ENCODE measurements at regions not wholly inside any gene's neighbourhood (a gene's known extent, or its start where the extent isn't known, plus 50 kb on each side); places are given as distances from the start of the nearest gene placed in this dataset.
"Not testable (repeated sequence)": the region's sequence is repeated elsewhere in the genome, so short reads cannot be mapped to it uniquely, and the experiment has no call there.

DNA sequence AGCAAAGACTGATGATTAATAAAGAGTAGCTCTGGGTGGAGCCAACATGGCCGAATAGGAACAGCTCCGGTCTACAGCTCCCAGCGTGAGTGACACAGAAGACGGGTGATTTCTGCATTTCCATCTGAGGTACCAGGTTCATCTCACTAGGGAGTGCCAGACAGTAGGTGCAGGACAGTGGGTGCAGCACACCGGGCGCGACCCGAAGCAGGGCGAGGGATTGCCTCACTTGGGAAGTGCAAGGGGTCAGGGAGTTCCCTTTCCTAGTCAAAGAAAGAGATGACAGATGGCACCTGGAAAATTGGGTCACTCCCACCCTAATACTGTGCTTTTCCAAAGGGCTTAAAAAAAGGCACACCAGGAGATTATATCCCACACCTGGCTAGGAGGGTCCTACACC, 533.4 kb upstream of the LRATD1 start:
- H3K4me1 Mint-ChIP-seq (ENCODE audit: low read depth); DNase-seq (ENCODE audit: low spot score); H3K27ac Mint-ChIP-seq; H3K36me3 Mint-ChIP-seq (ENCODE audit: low read depth); H3K4me3 Mint-ChIP-seq (ENCODE audit: low read depth); H3K27me3 Mint-ChIP-seq (ENCODE audit: low read depth); intact Hi-C loops (cut with micrococcal nuclease): not testable (repeated sequence)
- peaks cover 15% of the 10 kb centered on the region for H3K9me3 Mint-ChIP-seq

DNA sequence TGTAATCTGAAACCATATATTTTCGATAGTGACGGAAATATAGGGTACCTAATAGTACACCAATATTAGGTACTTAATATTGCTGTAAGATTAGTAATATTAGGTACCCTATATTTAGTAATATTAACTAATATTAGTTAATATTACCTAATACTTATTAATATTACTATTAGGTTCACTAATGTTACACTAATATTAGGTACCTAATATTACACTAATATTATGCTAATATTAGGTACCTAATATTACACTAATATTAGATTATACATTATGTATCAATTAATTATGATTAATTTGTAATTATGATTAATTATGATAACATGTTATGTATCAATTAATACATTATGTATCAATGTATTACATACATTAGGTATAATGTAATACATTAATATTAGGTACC, 518.2 kb upstream of the LRATD1 start:
- Mint-ChIP-seq H3K36me3 (ENCODE audit: low read depth) (no peaks in the 10 kb centered on the region), H3K4me1 (ENCODE audit: low read depth) (no peaks in the 10 kb centered on the region), H3K4me3 (ENCODE audit: low read depth) (no peak overlapping the region), H3K27ac (no peak overlapping the region), H3K27me3 (ENCODE audit: low read depth) (no peaks in the 10 kb centered on the region), H3K9me3 (peaks cover 4% of the 10 kb centered on the region)
- DNase-seq (ENCODE audit: low spot score), result no peak
- intact Hi-C loops (cut with micrococcal nuclease), result no loop called here

DNA sequence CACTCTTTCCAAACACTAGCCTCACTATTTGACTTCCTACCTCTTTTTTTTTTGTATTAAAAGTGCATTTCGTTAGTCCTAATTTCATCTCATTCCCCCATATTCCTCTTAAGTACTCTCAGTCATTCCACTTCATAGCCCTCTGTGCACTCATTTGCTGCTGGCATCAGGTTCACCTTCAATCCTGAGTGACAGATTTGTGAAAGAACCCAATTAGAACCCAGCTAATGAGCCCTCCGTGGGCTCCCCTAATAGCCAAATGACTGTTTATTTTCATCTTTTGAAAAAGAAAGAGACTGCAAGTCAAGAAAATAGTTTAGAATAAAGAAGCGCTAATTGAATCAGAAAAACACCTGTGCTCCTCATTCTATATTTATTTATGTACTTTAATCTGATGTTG, 512.1 kb upstream of the LRATD1 start:
- Mint-ChIP-seq H3K27ac (no peak overlapping the region), H3K27me3 (ENCODE audit: low read depth) (no peaks in the 10 kb centered on the region), H3K9me3 (peaks cover 19% of the 10 kb centered on the region), H3K4me1 (ENCODE audit: low read depth) (no peaks in the 10 kb centered on the region), H3K4me3 (ENCODE audit: low read depth) (no peak overlapping the region), H3K36me3 (ENCODE audit: low read depth) (no peaks in the 10 kb centered on the region)
- DNase-seq (ENCODE audit: low spot score), result no peak
- intact Hi-C loops (cut with micrococcal nuclease), result no loop called here

DNA sequence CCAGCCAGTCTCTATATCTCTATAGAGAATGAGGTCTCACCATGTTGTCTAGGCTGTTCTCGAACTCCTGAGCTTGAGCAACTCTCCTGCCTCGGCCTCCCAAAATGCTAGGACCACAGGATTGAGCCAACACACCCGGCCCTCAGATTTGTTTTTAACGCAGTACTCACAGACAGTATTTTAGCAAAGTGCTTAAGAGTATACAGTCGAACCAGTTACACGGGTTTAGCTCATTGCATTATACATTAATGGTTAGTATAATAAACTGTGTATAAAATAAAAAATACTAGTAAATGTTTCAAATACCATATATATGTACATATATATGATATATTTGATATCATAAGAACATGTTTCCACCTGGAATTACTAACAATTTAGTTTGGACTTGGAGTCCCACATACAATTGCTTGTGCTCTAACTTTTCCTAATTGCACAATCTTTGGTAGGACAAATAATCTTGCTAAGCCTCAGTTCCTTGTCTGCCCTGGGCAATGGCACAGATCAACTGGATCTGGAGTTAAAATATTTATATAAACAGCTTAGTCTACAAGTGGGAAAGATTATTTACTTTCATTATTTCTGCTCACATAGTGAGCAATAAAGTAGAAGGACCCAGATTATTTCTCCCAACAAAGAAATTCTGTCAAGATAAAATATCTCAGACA, 508.9 kb upstream of the LRATD1 start:
- intact Hi-C loops (cut with micrococcal nuclease), result no loop called here
- peaks cover 29% of the 10 kb centered on the region for H3K9me3 Mint-ChIP-seq
- H3K36me3 Mint-ChIP-seq (ENCODE audit: low read depth), result no peaks in the 10 kb centered on the region
- H3K27ac Mint-ChIP-seq, result no peak overlapping the region
- H3K4me1 Mint-ChIP-seq (ENCODE audit: low read depth), result no peaks in the 10 kb centered on the region
- no peaks in the 10 kb centered on the region for H3K27me3 Mint-ChIP-seq (ENCODE audit: low read depth)
- DNase-seq (ENCODE audit: low spot score), result no peak
- H3K4me3 Mint-ChIP-seq (ENCODE audit: low read depth), result no peak overlapping the region

DNA sequence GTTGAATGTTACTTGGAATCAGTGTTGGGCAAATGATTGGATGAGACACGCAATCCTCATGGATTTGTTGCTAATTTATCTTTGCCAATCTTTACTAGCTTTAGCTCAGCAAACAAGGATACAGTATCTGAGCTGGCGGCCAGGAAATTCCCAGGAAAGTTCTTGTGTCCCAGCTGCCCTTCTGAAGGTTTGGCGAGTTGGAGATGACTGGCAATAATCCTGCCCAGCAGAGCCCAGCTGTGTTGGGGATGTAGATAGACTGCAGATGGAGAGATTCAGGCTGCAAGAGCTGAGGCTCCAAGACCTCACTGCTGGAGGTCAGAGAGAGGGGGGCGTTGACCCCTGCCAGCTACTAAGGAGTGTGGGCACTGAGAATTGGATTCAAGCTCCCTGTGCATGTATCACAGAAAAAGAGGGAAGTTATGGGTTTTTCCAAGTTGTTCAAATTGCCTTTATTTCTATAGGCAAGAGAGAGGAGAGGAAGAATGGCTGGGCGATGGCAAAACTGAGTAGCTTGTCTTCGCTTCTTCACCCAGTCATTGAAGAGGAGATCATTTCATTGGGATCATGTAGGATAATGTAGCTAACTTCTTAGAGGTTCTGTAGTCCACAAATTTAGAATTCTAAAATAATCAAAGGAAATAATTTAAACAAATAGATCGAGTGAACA, 506.8 kb upstream of the LRATD1 start:
- intact Hi-C loops (cut with micrococcal nuclease), result no loop called here

DNA sequence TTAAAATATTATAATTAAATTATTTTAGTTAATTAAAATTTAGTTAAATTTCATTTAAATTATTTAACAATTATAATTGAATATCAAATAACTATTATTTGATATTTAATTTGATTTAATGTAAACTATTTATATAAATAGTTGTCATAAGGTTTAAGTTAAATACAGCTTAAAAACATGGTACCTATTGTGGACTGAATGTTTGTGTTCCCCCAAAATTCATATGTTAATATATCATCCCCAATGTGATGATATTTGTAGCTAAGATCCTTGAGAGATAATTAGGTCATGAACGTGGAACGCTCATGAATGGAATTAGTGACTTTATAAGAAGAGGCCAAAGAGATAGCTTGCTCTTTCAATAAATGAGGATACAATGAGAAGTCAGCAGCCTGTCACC, 505.7 kb upstream of the LRATD1 start:
- DNase-seq (ENCODE audit: low spot score), result no peak
- Mint-ChIP-seq H3K4me3 (ENCODE audit: low read depth) (no peak overlapping the region), H3K4me1 (ENCODE audit: low read depth) (no peaks in the 10 kb centered on the region), H3K27me3 (ENCODE audit: low read depth) (no peaks in the 10 kb centered on the region), H3K36me3 (ENCODE audit: low read depth) (no peaks in the 10 kb centered on the region), H3K9me3 (peaks cover 20% of the 10 kb centered on the region), H3K27ac (no peak overlapping the region)
- intact Hi-C loops (cut with micrococcal nuclease), result no loop called here

More for the DNA sequence above, 506.8 kb upstream of the LRATD1 start:
- no peak for DNase-seq (ENCODE audit: low spot score)
- H3K27ac Mint-ChIP-seq, result no peak overlapping the region
- no peak overlapping the region for H3K4me3 Mint-ChIP-seq (ENCODE audit: low read depth)
- no peaks in the 10 kb centered on the region for H3K36me3 Mint-ChIP-seq (ENCODE audit: low read depth)
- no peaks in the 10 kb centered on the region for H3K27me3 Mint-ChIP-seq (ENCODE audit: low read depth)
- H3K9me3 Mint-ChIP-seq, result peaks cover 27% of the 10 kb centered on the region
- H3K4me1 Mint-ChIP-seq (ENCODE audit: low read depth), result no peaks in the 10 kb centered on the region

DNA sequence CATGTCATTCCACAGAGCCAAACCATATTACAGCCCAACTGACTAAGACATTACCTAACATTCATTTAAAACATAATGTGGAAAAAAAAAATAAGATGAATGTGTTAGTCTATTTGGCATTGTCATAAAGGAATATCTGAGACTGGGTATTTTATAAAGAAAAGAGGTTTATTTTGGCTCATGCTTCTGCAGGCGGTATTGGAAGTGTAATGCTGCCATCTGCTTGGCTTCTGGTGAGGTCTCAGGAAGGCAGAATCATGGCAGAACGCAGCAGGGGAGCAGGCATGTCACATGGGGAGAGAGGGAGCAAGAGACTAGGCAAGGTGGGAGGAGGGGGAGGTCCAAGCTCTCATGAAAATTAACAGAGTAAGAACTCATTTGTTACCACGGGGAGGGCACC, 504.8 kb upstream of the LRATD1 start:
- Mint-ChIP-seq H3K27me3 (ENCODE audit: low read depth) (no peaks in the 10 kb centered on the region), H3K27ac (no peak overlapping the region), H3K4me1 (ENCODE audit: low read depth) (no peaks in the 10 kb centered on the region), H3K4me3 (ENCODE audit: low read depth) (no peak overlapping the region), H3K9me3 (peaks cover 21% of the 10 kb centered on the region), H3K36me3 (ENCODE audit: low read depth) (no peaks in the 10 kb centered on the region)
- DNase-seq (ENCODE audit: low spot score), result no peak
- intact Hi-C loops (cut with micrococcal nuclease), result no loop called here

DNA sequence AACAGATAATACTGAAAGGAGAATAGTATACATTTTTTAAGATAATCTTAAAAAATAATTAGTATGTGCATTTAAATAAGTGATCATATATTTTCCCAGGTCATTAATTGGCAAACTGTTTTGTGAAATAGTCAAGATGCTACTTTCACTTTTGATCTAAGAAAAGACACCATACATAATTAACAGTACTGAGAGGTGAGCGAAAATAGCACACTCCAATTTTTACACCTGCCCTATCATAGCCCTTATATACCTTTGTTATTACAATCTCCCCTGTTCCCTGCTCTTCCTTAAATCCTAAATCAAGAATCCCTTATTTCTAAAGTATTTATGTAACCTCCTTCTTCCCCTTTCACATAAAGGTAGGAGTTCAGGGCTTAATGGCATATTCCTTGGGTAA, 500.1 kb upstream of the LRATD1 start:
- H3K4me3 Mint-ChIP-seq (ENCODE audit: low read depth), result no peak overlapping the region
- intact Hi-C loops (cut with micrococcal nuclease), result no loop called here
- H3K36me3 Mint-ChIP-seq (ENCODE audit: low read depth), result no peaks in the 10 kb centered on the region
- no peak for DNase-seq (ENCODE audit: low spot score)
- H3K27me3 Mint-ChIP-seq (ENCODE audit: low read depth), result no peaks in the 10 kb centered on the region
- H3K4me1 Mint-ChIP-seq (ENCODE audit: low read depth), result no peaks in the 10 kb centered on the region
- H3K27ac Mint-ChIP-seq, result no peak overlapping the region
- peaks cover 32% of the 10 kb centered on the region for H3K9me3 Mint-ChIP-seq

DNA sequence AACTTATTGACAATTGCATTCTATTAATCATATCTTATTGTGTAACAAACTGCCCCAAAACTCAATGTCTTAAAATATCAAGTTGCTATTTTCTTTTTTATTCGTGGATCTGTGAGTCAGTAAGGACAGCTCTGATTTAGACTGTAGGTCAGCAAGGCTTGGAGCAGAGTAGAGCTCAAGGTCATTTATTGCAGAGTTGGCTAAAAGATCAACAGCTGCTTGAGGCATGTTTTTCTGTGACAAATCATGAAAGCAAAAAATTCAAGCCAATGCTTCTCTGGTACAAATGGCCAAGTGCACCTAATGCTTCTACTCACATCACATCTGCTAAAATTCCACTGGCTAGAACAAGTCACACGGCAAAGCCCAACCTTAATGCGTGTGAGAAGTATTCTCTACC, 497.7 kb upstream of the LRATD1 start:
- H3K36me3 Mint-ChIP-seq (ENCODE audit: low read depth), result no peaks in the 10 kb centered on the region
- intact Hi-C loops (cut with micrococcal nuclease), result no loop called here
- peaks cover 23% of the 10 kb centered on the region for H3K9me3 Mint-ChIP-seq
- DNase-seq (ENCODE audit: low spot score), result no peak
- no peak overlapping the region for H3K27ac Mint-ChIP-seq
- no peaks in the 10 kb centered on the region for H3K27me3 Mint-ChIP-seq (ENCODE audit: low read depth)
- no peak overlapping the region for H3K4me3 Mint-ChIP-seq (ENCODE audit: low read depth)
- H3K4me1 Mint-ChIP-seq (ENCODE audit: low read depth), result no peaks in the 10 kb centered on the region

DNA sequence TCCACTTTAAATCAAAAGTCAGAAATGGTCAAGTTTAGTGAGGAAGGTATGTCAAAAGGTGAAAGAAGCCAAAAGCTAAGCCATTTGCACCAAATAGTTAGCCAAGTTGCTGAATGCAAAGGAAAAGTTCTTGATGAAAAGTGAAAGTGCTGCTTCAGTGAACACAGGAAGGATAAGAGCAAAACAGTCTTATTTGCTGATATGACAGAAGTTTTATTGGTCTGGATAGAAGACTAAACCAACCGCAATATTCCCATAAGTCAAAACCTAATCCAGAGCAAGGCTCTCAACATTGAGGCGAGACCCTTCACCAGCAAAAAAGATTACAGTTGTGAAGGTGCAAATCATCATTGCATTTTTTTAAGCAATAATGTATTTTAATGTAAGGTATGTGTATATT, 496.5 kb upstream of the LRATD1 start:
- Mint-ChIP-seq H3K9me3 (peaks cover 23% of the 10 kb centered on the region), H3K27me3 (ENCODE audit: low read depth) (no peaks in the 10 kb centered on the region), H3K36me3 (ENCODE audit: low read depth) (no peaks in the 10 kb centered on the region), H3K27ac (no peak overlapping the region), H3K4me3 (ENCODE audit: low read depth) (no peak overlapping the region), H3K4me1 (ENCODE audit: low read depth) (no peaks in the 10 kb centered on the region)
- intact Hi-C loops (cut with micrococcal nuclease), result no loop called here
- no peak for DNase-seq (ENCODE audit: low spot score)

DNA sequence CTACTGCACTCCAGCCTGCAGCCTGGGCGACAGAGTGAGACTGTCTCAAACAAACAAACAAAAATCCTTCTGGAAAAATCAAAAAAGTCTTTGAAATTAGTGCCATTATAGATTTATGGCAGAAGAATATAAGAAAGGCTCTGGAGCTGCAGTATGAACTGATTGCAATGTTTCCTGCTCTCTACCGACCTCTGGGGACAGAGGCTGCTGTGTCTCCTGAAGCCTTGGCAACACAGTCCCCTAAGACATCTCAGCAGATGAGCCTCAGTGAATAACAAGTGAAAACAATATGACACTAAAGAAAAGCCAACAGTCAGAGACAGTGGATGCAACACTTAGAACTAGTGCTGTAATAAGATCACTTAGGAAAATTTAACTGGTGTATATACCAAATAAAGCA, 494.9 kb upstream of the LRATD1 start:
- no peaks in the 10 kb centered on the region for H3K27me3 Mint-ChIP-seq (ENCODE audit: low read depth)
- H3K36me3 Mint-ChIP-seq (ENCODE audit: low read depth), result no peaks in the 10 kb centered on the region
- no peaks in the 10 kb centered on the region for H3K4me1 Mint-ChIP-seq (ENCODE audit: low read depth)
- intact Hi-C loops (cut with micrococcal nuclease), result no loop called here
- H3K4me3 Mint-ChIP-seq (ENCODE audit: low read depth), result no peak overlapping the region
- peaks cover 20% of the 10 kb centered on the region for H3K9me3 Mint-ChIP-seq
- no peak overlapping the region for H3K27ac Mint-ChIP-seq
- no peak for DNase-seq (ENCODE audit: low spot score)

DNA sequence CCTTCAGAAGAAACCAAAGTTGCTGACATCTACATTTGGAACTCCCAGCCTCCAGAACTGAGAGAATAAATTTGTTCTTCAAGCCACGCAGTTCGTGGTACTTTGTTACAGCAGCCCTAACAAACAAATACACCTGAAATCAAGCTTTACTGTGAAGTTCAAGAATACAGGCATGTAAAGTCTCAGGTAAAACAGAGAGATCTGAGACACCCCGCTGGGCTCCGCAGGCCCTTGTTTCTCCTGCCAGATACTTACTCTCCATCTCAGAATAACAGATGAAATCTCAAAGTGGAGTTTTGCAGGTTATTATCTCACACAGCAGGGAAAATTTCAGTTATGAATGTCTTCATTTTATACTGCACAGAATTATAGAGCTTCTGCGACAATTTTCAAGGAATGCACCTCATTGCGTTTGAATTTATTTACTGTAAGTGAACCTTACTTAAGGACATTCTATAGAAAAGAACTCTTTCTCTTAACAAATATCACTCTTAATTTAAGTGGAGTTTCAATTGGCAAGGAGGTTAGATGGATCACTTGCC, 492.4 kb upstream of the LRATD1 start:
- DNase-seq (ENCODE audit: low spot score), result no peak
- Mint-ChIP-seq H3K27me3 (ENCODE audit: low read depth) (no peaks in the 10 kb centered on the region), H3K4me3 (ENCODE audit: low read depth) (no peak overlapping the region), H3K36me3 (ENCODE audit: low read depth) (no peaks in the 10 kb centered on the region), H3K27ac (no peak overlapping the region), H3K9me3 (peaks cover 16% of the 10 kb centered on the region), H3K4me1 (ENCODE audit: low read depth) (no peaks in the 10 kb centered on the region)
- intact Hi-C loops (cut with micrococcal nuclease), result no loop called here

DNA sequence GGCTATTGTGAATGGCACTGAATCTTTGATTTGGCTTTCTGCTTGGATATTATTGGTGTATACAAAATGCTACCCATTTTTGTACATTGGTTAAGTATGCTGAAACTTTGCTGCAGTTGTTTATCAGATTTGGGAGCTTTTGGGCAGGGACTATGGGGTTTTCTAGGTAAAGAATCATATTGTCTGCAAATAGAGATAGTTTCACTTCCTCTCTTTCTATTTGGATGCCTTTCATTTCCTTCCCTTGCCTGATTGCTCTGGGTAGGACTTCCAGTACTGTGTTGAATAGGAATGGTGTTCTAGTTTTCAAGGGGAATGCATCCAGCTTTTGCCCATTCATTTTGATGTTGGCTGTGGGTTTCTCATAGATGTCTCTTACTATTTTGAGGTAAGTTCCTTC, 489.1 kb upstream of the LRATD1 start:
- no peak for DNase-seq (ENCODE audit: low spot score)
- Mint-ChIP-seq H3K36me3 (ENCODE audit: low read depth) (no peaks in the 10 kb centered on the region), H3K4me1 (ENCODE audit: low read depth) (no peaks in the 10 kb centered on the region), H3K27ac (no peak overlapping the region), H3K4me3 (ENCODE audit: low read depth) (no peak overlapping the region), H3K27me3 (ENCODE audit: low read depth) (no peaks in the 10 kb centered on the region), H3K9me3 (peaks cover 8% of the 10 kb centered on the region)
- intact Hi-C loops (cut with micrococcal nuclease), result no loop called here
